Loucy (cell line): ENCODE measurements at regions not wholly inside any gene's neighbourhood (a gene's known extent, or its start where the extent isn't known, plus 50 kb on each side); places are given as distances from the start of the nearest gene placed in this dataset.

ENCODE experiments used
- H2AFZ ChIP-seq: fragments of 200-600 bp; sonication (generic); 2 replicates; pipeline ENCODE4 v1.6.0; 2016; ENCODE audit warnings: antibody characterized with exemption, mild to moderate bottlenecking, low read length, moderate library complexity
- H3F3A ChIP-seq: fragments of 200-600 bp; 2 replicates; pipeline ENCODE4 v1.6.0; 2016; ENCODE audit warnings: antibody characterized with exemption, low read depth, mild to moderate bottlenecking
- H3K27me3 ChIP-seq: fragments of 200-600 bp; sonication (generic); 2 replicates; pipeline ENCODE4 v1.6.1; 2014; ENCODE audit warnings: low read length, mild to moderate bottlenecking; ENCODE audit not compliant: insufficient read depth, poor library complexity, severe bottlenecking
- H3K36me3 ChIP-seq: fragments of 200-600 bp; sonication (generic); 2 replicates; pipeline ENCODE4 v1.6.1; 2016; ENCODE audit warnings: low read length; ENCODE audit not compliant: insufficient read depth
- H3K4me1 ChIP-seq: fragments of 200-600 bp; sonication (generic); 2 replicates; pipeline ENCODE4 v1.5.1; 2014; ENCODE audit warnings: low read length, mild to moderate bottlenecking; ENCODE audit not compliant: insufficient read depth, poor library complexity, severe bottlenecking
- H3K4me2 ChIP-seq: fragments of 200-600 bp; sonication (generic); 2 replicates; pipeline ENCODE4 v1.6.0; 2014; ENCODE audit warnings: antibody characterized with exemption, low read length, low read depth, mild to moderate bottlenecking; ENCODE audit not compliant: poor library complexity, severe bottlenecking
- H3K4me3 ChIP-seq: fragments of 200-600 bp; sonication (generic); 2 replicates; pipeline ENCODE4 v1.5.1; 2014; ENCODE audit warnings: low read length, mild to moderate bottlenecking, mixed read lengths; ENCODE audit not compliant: poor library complexity, severe bottlenecking
- H3K79me2 ChIP-seq: fragments of 200-600 bp; sonication (generic); 2 replicates; pipeline ENCODE4 v1.6.1; 2014; ENCODE audit warnings: low read length; ENCODE audit not compliant: insufficient read depth
- H3K9ac ChIP-seq: fragments of 200-600 bp; sonication (generic); 2 replicates; pipeline ENCODE4 v1.6.0; 2014; ENCODE audit warnings: mild to moderate bottlenecking, low read depth, low read length, moderate library complexity; ENCODE audit not compliant: poor library complexity, severe bottlenecking
- H3K9me2 ChIP-seq: fragments of 200-600 bp; sonication (generic); replicated peaks from 2 replicates; pipeline ENCODE4 v1.6.1; 2016; ENCODE audit warnings: low read depth, low read length, mixed read lengths
- H3K9me3 ChIP-seq: fragments of 200-600 bp; sonication (generic); 2 replicates; pipeline ENCODE4 v1.6.1; 2014; ENCODE audit warnings: mild to moderate bottlenecking, antibody characterized with exemption, low read length, low read depth; ENCODE audit not compliant: insufficient read depth
- H4K20me1 ChIP-seq: fragments of 200-600 bp; sonication (generic); 2 replicates; pipeline ENCODE4 v1.6.0; 2014; ENCODE audit warnings: antibody characterized with exemption, low read length, mild to moderate bottlenecking; ENCODE audit not compliant: insufficient read depth, poor library complexity, severe bottlenecking
- CTCF ChIP-seq: fragments of 200-600 bp; sonication (generic); conservative IDR thresholded peaks from 2 replicates; pipeline ENCODE4 v1.5.1; 2014; ENCODE audit warnings: mild to moderate bottlenecking, antibody characterized with exemption, low read length
- EZH2phosphoT487 ChIP-seq: fragments of 200-600 bp; IDR thresholded peaks from 2 replicates; pipeline ENCODE4 v1.6.1; 2018; ENCODE audit warnings: antibody characterized with exemption, mild to moderate bottlenecking, moderate library complexity, borderline replicate concordance

- Histone ChIP-seq H3K79me2 (no peaks in the 10 kb centered on the region), H3K9ac (no peak overlapping the region), H3K4me2 (no peak overlapping the region), H3K4me3 (no peak overlapping the region), H3K36me3 (no peaks in the 10 kb centered on the region), H4K20me1 (no peaks in the 10 kb centered on the region), H3K27me3 (no peaks in the 10 kb centered on the region), H3K4me1 (no peaks in the 10 kb centered on the region), H3K9me2 (no peaks in the 10 kb centered on the region), H2AFZ (no peak overlapping the region), H3F3A (no peaks in the 10 kb centered on the region), H3K9me3 (no peaks in the 10 kb centered on the region)
- TF ChIP-seq EZH2phosphoT487 (no peak), CTCF (no peak)
These were observed 58.3 kb downstream of the SIX1 start for GRCh38 chr14:60590991-60591414.
